Prostate gland (tissue), 2 donors: ENCODE measurements at regions not wholly inside any gene's neighbourhood (a gene's known extent, or its start where the extent isn't known, plus 50 kb on each side); places are given as distances from the start of the nearest gene placed in this dataset.

Source experiments
- DNase-seq: peaks from one replicate; pipeline ENCODE4 v3.0.0-alpha.2; 2019; ENCODE audit warnings: low spot score
- H3K27ac ChIP-seq, 2 donors: fragments of 200-600 bp; sonication (generic); 2 replicates each; pipeline ENCODE4 v1.5.1; 2017 to 2019
- H3K27me3 ChIP-seq: fragments of 200-600 bp; sonication (generic); replicated peaks from 2 replicates; pipeline ENCODE4 v1.5.1; 2019; ENCODE audit not compliant: insufficient read depth
- H3K36me3 ChIP-seq, 2 donors: fragments of 200-600 bp; sonication (generic); 1 replicate in 1 of 2; 2 replicates in 1 of 2; pipeline versions ENCODE4 v1.5.1 to v1.8.1; 2017 to 2019
- H3K4me1 ChIP-seq: fragments of 200-600 bp; sonication (generic); replicated peaks from 2 replicates; pipeline ENCODE4 v1.5.1; 2019
- H3K4me3 ChIP-seq, 2 donors: fragments of 200-600 bp; sonication (generic); 2 replicates each; pipeline ENCODE4 v1.5.1; 2017 to 2019
- H3K9me3 ChIP-seq: fragments of 200-600 bp; sonication (generic); 2 replicates; pipeline ENCODE4 v1.5.1; 2017
- CTCF ChIP-seq, 4 experiments: fragments of 200-600 bp in 2 of 4; fragments of 450-650 bp in 2 of 4; sonication (generic) in 2 of 4; IDR thresholded peaks; 1 replicate in 3 of 4; 2 replicates in 1 of 4; pipeline ENCODE4 v1.5.1; 2016 to 2019; ENCODE audit warnings: antibody characterized with exemption in 4 of 4, mild to moderate bottlenecking in 2 of 4, moderate library complexity in 2 of 4
- POLR2A ChIP-seq: fragments of 450-650 bp; IDR thresholded peaks from one replicate; pipeline ENCODE4 v1.6.1; 2016; ENCODE audit warnings: antibody characterized with exemption, mild to moderate bottlenecking
- POLR2AphosphoS5 ChIP-seq: sonication (generic); formaldehyde crosslinking; IDR thresholded peaks from one replicate; pipeline ENCODE4 v1.6.1; 2017; ENCODE audit warnings: antibody characterized with exemption
- WGBS: methylation state at CpG from one replicate; pipeline ENCODE4 v1.1.5; 2018; 5-methylcytosine and 5-hydroxymethylcytosine counted together
- intact Hi-C: fragments of 100-400 bp; cut with DNase I; formaldehyde crosslinking; loops from one replicate; pipeline ENCODE4 v1.14.2; 2022

- no peaks in the 10 kb centered on the region for H3K27me3 ChIP-seq
- H3K4me1 ChIP-seq, result no peaks in the 10 kb centered on the region
- no peak overlapping the region for H3K4me3 ChIP-seq
- intact Hi-C loops, result no loop called here
- no peaks in the 10 kb centered on the region for H3K9me3 ChIP-seq
- DNase-seq, result no peak
- TF ChIP-seq POLR2A (no peak), POLR2AphosphoS5 (no peak)
- H3K36me3 ChIP-seq, result no peaks in the 10 kb centered on the region
- 39% methylated on average over 1 of the region's 1 CpG for WGBS
- no peak overlapping the region for H3K27ac ChIP-seq
Observed at GRCh38 chr1:193367863-193368262, 181.4 kb upstream of the B3GALT2 start.

- Histone ChIP-seq H3K4me3 (no peak overlapping the region), H3K27ac (no peak overlapping the region), H3K36me3 (no peaks in the 10 kb centered on the region), H3K9me3 (no peaks in the 10 kb centered on the region), H3K27me3 (no peaks in the 10 kb centered on the region), H3K4me1 (no peaks in the 10 kb centered on the region)
- intact Hi-C loops, result no loop called here
- TF ChIP-seq CTCF (IDR thresholded peaks at IDR 0.05), result no peak
- TF ChIP-seq POLR2A, result no peak
- TF ChIP-seq POLR2AphosphoS5, result no peak
- DNase-seq, result no peak
- WGBS, result 92% methylated on average over 1 of the region's 1 CpG
Observed at GRCh38 chr1:193366764-193367507, 180.5 kb upstream of the B3GALT2 start.

- WGBS, result 44% methylated on average over 2 of the region's 2 CpGs
- Histone ChIP-seq H3K27me3 (no peaks in the 10 kb centered on the region), H3K9me3 (no peaks in the 10 kb centered on the region), H3K4me1 (no peaks in the 10 kb centered on the region), H3K36me3 (no peaks in the 10 kb centered on the region), H3K4me3 (no peak overlapping the region), H3K27ac (no peak overlapping the region)
- TF ChIP-seq CTCF (IDR thresholded peaks at IDR 0.05) (no peak), POLR2A (no peak), POLR2AphosphoS5 (no peak)
- DNase-seq, result no peak
- intact Hi-C loops, result no loop called here
Observed at GRCh38 chr1:193365966-193366365, 179.6 kb upstream of the B3GALT2 start.

GRCh38 chr1:193359631-193360030, 173.2 kb upstream of the B3GALT2 start:
- TF ChIP-seq POLR2AphosphoS5 (no peak), POLR2A (no peak), CTCF (IDR thresholded peaks at IDR 0.05) (no peak)
- H3K4me3 ChIP-seq, result no peak overlapping the region
- 92% methylated on average over 5 of the region's 5 CpGs for WGBS
- no peak for DNase-seq
- intact Hi-C loops, result no loop called here
- H3K27ac ChIP-seq, result no peak overlapping the region
- H3K9me3 ChIP-seq, result no peaks in the 10 kb centered on the region
- no peaks in the 10 kb centered on the region for H3K4me1 ChIP-seq
- no peaks in the 10 kb centered on the region for H3K36me3 ChIP-seq
- no peaks in the 10 kb centered on the region for H3K27me3 ChIP-seq

GRCh38 chr1:193358419-193358818, 172.0 kb upstream of the B3GALT2 start:
- no peak for DNase-seq
- TF ChIP-seq POLR2AphosphoS5, result no peak
- TF ChIP-seq POLR2A, result no peak
- no peak for TF ChIP-seq CTCF (IDR thresholded peaks at IDR 0.05)
- H3K9me3 ChIP-seq, result no peaks in the 10 kb centered on the region
- whole genome bisulfite sequencing, result 75% methylated on average over 3 of the region's 3 CpGs
- H3K36me3 ChIP-seq, result no peaks in the 10 kb centered on the region
- no peak overlapping the region for H3K27ac ChIP-seq
- H3K27me3 ChIP-seq, result no peaks in the 10 kb centered on the region
- intact Hi-C loops, result no loop called here
- H3K4me1 ChIP-seq, result no peaks in the 10 kb centered on the region
- H3K4me3 ChIP-seq, result no peak overlapping the region
